GM18520 (cell line): ENCODE measurements at regions not wholly inside any gene's neighbourhood (a gene's known extent, or its start where the extent isn't known, plus 50 kb on each side); places are given as distances from the start of the nearest gene placed in this dataset.
"Not testable (repeated sequence)": the region's sequence is repeated elsewhere in the genome, so short reads cannot be mapped to it uniquely, and the experiment has no call there.

ENCODE experiments used
- ATAC-seq: cut with Tn5 transposase; IDR thresholded peaks from one replicate; pipeline ENCODE4 v1.9.1; 2021; ENCODE audit not compliant: unreplicated experiment

- ATAC-seq = no peak
These were observed 1744.4 kb upstream of the ADGRL3 start for GRCh38 chr4:59455751-59456150.

- no peak for ATAC-seq
These were observed 1742.5 kb upstream of the ADGRL3 start for GRCh38 chr4:59457576-59457975.

- ATAC-seq = no peak
These were observed 1715.2 kb upstream of the ADGRL3 start for GRCh38 chr4:59484944-59485343.

GRCh38 chr4:59500103-59500502, 1700.0 kb upstream of the ADGRL3 start:
- ATAC-seq = no peak

DNA sequence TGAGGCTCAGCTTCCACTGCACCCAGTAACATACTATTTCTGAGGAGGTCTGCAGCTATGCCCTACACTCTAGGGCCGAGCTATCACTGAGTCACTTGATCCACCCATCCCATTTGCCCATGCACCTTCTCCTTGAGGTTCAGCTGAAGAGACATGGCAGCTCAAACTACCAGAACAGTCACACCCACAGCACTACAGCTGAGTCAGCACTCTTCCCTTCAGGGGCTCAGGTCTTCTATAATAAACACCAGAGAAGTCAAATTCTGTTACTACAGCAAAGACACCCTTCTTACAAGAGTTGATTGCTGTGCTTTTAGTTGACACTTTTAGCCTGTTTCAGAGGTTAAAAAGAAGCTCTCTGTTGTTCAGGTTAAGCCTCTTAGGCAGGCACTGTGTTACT, 1696.4 kb upstream of the ADGRL3 start:
- ATAC-seq = no peak

- ATAC-seq = not testable (repeated sequence)
These were observed 1688.3 kb upstream of the ADGRL3 start for GRCh38 chr4:59511809-59512208.

GRCh38 chr4:59517007-59517406, 1683.1 kb upstream of the ADGRL3 start:
- no peak for ATAC-seq

GRCh38 chr4:59518005-59518823, 1681.9 kb upstream of the ADGRL3 start:
- no peak for ATAC-seq

DNA sequence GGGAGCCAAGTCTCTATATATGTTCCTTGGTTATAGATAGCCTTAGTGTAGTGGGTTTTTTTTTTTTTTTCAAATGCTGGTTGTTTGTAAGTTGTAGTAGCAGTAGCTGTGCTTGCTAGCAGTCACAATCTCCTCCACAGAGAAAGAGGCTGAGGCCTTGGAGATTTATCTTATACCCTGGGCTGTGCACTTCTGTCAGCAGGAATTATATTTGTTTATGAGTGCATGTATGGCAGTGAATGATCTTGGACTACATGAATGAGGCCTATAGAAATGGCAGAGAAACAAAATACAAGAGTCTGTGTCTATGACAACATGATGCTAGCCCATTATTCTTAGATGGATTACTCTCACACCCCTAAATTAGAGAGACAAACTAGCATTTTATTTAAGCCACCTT, 1674.2 kb upstream of the ADGRL3 start:
- ATAC-seq = no peak

- peak; percentile 45 for ATAC-seq
These were observed 1664.6 kb upstream of the ADGRL3 start for GRCh38 chr4:59535541-59535940.

- no peak for ATAC-seq
These were observed 1663.7 kb upstream of the ADGRL3 start for GRCh38 chr4:59536428-59536827.

- no peak for ATAC-seq
These were observed 1662.8 kb upstream of the ADGRL3 start for GRCh38 chr4:59537246-59537886.

DNA sequence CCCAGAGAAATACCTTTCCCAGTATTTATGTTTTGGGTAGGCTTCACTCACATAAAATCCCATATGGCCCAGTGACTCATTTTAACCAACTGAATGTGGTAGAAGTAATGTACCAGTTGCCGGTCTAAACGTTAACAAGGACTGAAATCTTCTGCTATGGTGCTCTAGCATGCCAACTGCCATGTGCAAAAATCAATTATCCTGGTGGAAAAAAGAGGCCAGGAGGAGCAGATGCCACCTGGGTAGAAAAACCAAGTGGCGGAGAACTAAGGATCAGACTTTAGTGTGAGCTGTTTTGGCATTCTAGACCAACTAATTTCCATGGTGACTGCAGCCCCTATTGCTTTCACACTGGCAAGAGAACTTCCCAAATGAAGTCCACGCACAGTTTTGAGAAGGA, 1660.7 kb upstream of the ADGRL3 start:
- ATAC-seq = no peak

DNA sequence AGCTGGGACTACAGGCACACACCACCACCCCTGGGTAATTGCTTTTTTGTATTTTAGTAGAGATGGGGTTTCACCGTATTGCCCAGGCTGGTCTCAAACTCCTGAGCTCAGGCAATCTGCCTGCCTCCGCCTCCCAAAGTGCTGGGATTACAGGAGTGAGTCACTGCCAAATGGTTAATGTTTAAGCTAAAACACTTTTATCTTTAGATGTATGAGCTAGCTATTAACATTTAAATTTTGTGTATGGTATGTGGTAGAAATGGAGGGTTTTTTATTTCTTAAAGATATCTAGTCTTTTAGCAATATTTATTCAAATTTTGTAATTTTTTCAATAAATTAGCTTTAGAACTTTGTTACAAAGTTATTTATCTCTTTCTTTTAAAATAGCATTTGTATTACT, 1659.8 kb upstream of the ADGRL3 start:
- ATAC-seq = no peak

DNA sequence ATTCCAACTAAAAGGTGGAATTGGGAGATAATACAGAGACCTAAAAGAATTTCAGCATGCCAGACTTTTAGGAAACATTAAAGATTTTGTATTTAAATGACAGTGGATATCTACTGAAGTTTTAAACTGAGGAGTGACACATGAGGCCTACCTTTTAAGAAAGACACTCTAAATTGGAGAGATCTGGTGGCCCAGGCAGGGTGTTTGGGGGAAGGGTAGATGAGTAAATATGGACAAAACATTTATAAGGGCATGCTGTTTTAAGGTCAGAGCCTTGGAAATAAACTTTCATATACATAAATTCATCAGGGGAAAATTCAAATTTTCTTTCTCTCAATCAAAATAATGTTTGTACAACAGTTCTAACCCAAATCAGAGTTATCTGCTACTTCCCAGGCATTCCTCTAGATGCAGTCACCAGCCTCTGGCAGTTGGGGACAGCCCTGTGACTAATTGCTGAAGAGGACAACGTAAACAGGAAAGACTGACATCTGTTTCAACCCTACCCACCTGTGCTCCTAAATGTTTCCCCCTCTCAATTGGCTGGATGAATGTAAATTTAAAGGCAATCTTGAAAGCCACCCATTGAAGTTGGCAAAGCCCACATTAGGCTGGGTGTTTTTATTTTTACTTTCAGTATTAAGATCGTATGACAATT, 1646.9 kb upstream of the ADGRL3 start:
- ATAC-seq = peak; percentile 70

DNA sequence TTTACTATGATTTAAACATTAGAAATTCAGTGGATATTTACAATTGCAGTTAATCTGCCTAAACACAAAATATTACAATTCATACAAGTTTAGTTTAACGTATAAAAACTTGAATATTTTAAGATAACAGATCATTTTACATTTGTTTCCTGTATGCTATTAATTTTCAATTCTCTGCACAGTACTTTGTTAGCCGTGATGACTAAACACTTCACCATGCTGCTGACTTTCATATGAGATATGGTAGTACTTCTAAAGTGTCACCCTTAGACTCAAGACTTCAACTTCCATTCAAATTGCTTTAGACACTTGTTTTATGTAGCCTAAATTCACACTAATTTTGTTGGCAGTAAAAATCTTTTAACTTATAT, 1646.4 kb upstream of the ADGRL3 start:
- ATAC-seq = peak; percentile 42

DNA sequence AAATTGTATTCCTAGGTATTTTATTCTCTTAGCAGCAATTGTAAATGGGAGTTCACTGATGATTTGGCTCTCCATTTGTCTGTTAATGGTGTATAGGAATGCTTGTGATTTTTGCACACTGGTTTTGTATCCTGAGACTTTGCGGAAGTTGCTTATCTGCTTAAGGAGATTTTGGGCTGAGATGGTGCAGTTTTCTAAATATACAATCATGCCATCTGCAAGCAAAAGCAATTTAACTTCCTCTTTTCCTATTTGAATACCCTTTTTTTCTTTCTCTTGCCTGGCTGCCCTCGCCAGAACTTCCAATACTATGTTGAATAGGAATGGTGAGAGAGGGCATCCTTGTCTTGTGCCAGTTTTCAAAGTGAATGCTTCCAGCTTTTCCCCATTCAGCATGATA, 1643.9 kb upstream of the ADGRL3 start:
- not testable (repeated sequence) for ATAC-seq

DNA sequence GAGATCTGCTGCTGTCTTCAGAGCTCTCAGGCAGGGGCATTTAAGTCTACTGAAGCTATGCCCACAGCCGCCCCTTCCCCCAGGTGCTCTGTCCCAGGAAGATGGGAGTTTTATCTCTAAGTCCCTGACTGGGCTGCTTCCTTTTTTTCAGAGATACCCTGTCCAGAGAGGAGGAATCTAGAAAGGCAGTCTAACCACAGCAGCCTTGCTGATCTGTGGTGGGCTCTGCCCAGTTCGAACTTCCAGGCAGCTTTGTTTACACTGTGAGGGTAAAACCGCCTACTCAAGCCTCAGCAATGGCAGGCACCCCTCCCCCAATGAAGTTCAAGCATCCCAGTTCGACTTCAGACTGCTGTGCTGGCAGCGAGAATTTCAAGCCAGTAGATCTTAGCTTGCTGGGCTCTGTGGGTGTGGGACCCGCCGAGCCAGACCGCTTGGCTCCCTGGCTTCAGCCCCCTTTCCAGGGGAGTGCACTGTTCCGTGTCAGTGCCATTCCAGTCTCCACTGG, 1639.9 kb upstream of the ADGRL3 start:
- not testable (repeated sequence) for ATAC-seq

DNA sequence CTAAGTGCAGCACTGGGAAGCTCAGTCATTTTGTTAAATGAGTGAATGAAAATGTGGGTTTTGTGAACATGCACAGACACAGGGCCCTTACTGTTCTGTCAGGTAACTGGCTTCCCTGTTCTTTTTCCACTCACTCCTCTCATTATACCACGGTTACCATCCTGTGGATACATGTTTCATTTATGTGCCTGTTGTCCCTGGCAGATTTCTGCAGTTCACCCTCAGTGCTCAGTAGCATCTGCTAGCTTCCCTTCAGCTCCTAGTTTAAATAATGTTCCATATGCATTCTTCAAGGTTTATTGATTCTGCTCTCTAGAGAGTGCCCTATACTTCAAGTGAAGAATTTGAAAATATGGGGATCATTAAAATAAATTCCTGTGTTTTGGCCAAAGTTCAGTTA, 1634.3 kb upstream of the ADGRL3 start:
- no peak for ATAC-seq

- peak; percentile 58 for ATAC-seq
These were observed 1629.2 kb upstream of the ADGRL3 start for GRCh38 chr4:59570860-59571476.

- ATAC-seq = no peak
These were observed 1628.2 kb upstream of the ADGRL3 start for GRCh38 chr4:59571805-59572430.
